ENCODE measurements at regions not wholly inside any gene's neighbourhood (a gene's known extent, or its start where the extent isn't known, plus 50 kb on each side); places are given as distances from the start of the nearest gene placed in this dataset.

DNA sequence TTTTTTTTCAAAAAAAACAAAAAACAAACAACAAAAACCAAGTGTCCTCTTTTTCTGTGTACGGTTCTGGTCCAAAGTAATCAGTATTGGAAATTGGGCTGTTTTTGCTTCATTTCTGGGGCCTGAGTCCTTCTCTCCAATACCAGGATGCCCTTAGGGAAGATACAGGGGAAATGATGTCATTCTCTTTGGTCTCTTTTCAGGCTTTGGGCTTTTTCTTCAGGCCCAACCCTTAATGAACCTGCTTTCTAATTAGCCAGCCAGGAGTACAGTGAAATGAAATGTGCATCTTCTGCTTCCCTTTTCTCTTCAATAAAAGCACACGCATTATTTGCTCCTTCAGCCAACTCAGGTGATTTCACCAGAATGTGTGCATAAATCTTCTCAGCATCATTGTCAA, 52.6 kb upstream of the RBPJ start:
- no peak overlapping the region for H3K4me3 Mint-ChIP-seq

DNA sequence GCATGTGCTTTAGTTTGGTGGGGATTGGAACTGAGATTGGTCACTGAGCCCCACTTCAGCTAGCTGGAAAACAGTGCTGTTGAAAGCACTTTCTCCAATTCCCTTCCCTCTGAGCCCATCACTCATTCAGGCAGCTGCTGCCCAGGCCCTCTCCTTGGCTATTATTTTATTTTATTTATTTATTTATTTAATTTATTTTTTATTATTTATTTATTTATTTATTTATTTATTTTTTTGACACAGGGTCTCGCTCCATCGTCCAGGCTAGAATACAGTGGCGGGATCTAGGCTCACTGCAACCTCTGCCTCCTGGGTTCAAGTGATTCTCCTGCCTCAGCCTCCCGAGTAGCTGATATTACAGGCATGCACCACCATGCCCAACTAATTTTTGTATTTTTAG, 51.8 kb upstream of the RBPJ start:
- H3K4me1 Mint-ChIP-seq, result peaks cover 0 to 10% (median 8%) of the 10 kb centered on the region in 3 donors
- CTCF ChIA-PET, result no interaction called here

More for the DNA sequence above, 52.6 kb upstream of the RBPJ start:
- Histone ChIP-seq H3K9me3 (no peaks in the 10 kb centered on the region), H3K36me3 (ENCODE audit: control insufficient read depth in 2 of 2, extremely low read depth in 1 of 2, insufficient read depth in 1 of 2, low read length in 1 of 2) (no peaks in the 10 kb centered on the region), H3K27ac (ENCODE audit: low read length) (no peak overlapping the region), H3K4me1 (ENCODE audit: control insufficient read depth in 1 of 2, extremely low read depth in 1 of 2, insufficient read depth in 2 of 2, low read length in 2 of 2) (no peaks in the 10 kb centered on the region), H3K27me3 (replicated peaks in 1 of 2; ENCODE audit: control insufficient read depth in 2 of 2, extremely low read depth in 1 of 2, insufficient read depth in 2 of 2, low read length in 1 of 2) (no peaks in the 10 kb centered on the region), H3K4me3 (ENCODE audit: control insufficient read depth in 1 of 2, extremely low read depth in 1 of 2, low read length in 1 of 2) (no peak overlapping the region)
- no peaks in the 10 kb centered on the region for H3K36me3 Mint-ChIP-seq
- POLR2A ChIA-PET, result no interaction called here
- H3K4me1 Mint-ChIP-seq, result peaks cover 0 to 5% (median 3%) of the 10 kb centered on the region in 3 donors
- no peak overlapping the region for H3K27ac Mint-ChIP-seq
- H3K9me3 Mint-ChIP-seq, result no peaks in the 10 kb centered on the region
- WGBS (ENCODE audit: insufficient coverage), result 100% methylated on average over 1 of the region's 2 CpGs
- peaks cover 3 to 4% of the 10 kb centered on the region in 2 donors for H3K27me3 Mint-ChIP-seq
- no peak for DNase-seq
- CTCF ChIA-PET, result no interaction called here
- ATAC-seq (replicated peaks in 1 of 4), result no peak

More for the DNA sequence above, 51.8 kb upstream of the RBPJ start:
- DNase-seq, result no peak
- no peak overlapping the region for H3K27ac ChIP-seq (ENCODE audit: low read length)
- ATAC-seq (replicated peaks in 1 of 4), result no peak
- no CpG with 5 or more reads among the region's 4 CpGs for WGBS (ENCODE audit: insufficient coverage)
- H3K36me3 Mint-ChIP-seq, result no peaks in the 10 kb centered on the region
- POLR2A ChIA-PET, result interaction anchor here in 1 of 2 donors (0.6 kb wide), 1 partner anchor 636 kb away, joined by 3 read pairs; no protein-coding TSS in a partner anchor
- no peaks in the 10 kb centered on the region for H3K4me1 ChIP-seq (ENCODE audit: control insufficient read depth in 1 of 2, extremely low read depth in 1 of 2, insufficient read depth in 2 of 2, low read length in 2 of 2)
- no peaks in the 10 kb centered on the region for H3K9me3 ChIP-seq
- H3K9me3 Mint-ChIP-seq, result no peaks in the 10 kb centered on the region
- H3K27me3 ChIP-seq (replicated peaks in 1 of 2; ENCODE audit: control insufficient read depth in 2 of 2, extremely low read depth in 1 of 2, insufficient read depth in 2 of 2, low read length in 1 of 2), result no peaks in the 10 kb centered on the region
- H3K36me3 ChIP-seq (ENCODE audit: control insufficient read depth in 2 of 2, extremely low read depth in 1 of 2, insufficient read depth in 1 of 2, low read length in 1 of 2), result no peaks in the 10 kb centered on the region
- peaks cover 3 to 4% of the 10 kb centered on the region in 2 donors for H3K27me3 Mint-ChIP-seq
- no peak overlapping the region for H3K27ac Mint-ChIP-seq
- H3K4me3 ChIP-seq (ENCODE audit: control insufficient read depth in 1 of 2, extremely low read depth in 1 of 2, low read length in 1 of 2), result no peak overlapping the region
- H3K4me3 Mint-ChIP-seq, result no peak overlapping the region
